Erythroblast (primary cell): ENCODE measurements at regions not wholly inside any gene's neighbourhood (a gene's known extent, or its start where the extent isn't known, plus 50 kb on each side); places are given as distances from the start of the nearest gene placed in this dataset.

Experiments
- GATA1 ChIP-seq: IDR thresholded peaks from 2 replicates; pipeline ENCODE4 v1.6.1; 2011; ENCODE audit warnings: low read depth, mild to moderate bottlenecking, control low read depth, low read length, moderate library complexity
- POLR2A ChIP-seq: IDR thresholded peaks from 2 replicates; pipeline ENCODE4 v1.6.1; 2011; ENCODE audit warnings: mild to moderate bottlenecking, low read length

- TF ChIP-seq POLR2A: no peak
- TF ChIP-seq GATA1: no peak
Observed at GRCh38 chr16:75931970-75932369, 205.7 kb upstream of the CPHXL start.
